Type B pancreatic cell (in vitro differentiated cells): ENCODE measurements at regions not wholly inside any gene's neighbourhood (a gene's known extent, or its start where the extent isn't known, plus 50 kb on each side); places are given as distances from the start of the nearest gene placed in this dataset.

Experiments used
- DNase-seq: peaks from one replicate; pipeline ENCODE4 v3.0.0; 2021; ENCODE audit warnings: mixed read lengths; ENCODE audit not compliant: unreplicated experiment; ENCODE audit errors: extremely low spot score
- H3K27ac Mint-ChIP-seq: 2 replicates; pipeline ENCODE4 v1.8.0; 2021; ENCODE audit warnings: mild to moderate bottlenecking, mixed read lengths
- H3K27me3 Mint-ChIP-seq: 2 replicates; pipeline ENCODE4 v1.8.0; 2021; ENCODE audit warnings: mixed read lengths
- H3K36me3 Mint-ChIP-seq: 2 replicates; pipeline ENCODE4 v1.8.0; 2021; ENCODE audit warnings: mixed read lengths
- H3K4me1 Mint-ChIP-seq: one replicate; pipeline ENCODE4 v1.8.0; 2021; ENCODE audit warnings: mixed read lengths; ENCODE audit not compliant: unreplicated experiment
- H3K4me3 Mint-ChIP-seq: 2 replicates; pipeline ENCODE4 v1.8.0; 2021; ENCODE audit warnings: mild to moderate bottlenecking, mixed read lengths
- H3K9me3 Mint-ChIP-seq: 2 replicates; pipeline ENCODE4 v1.8.0; 2021; ENCODE audit warnings: mixed read lengths
- TF ChIP-seq, protein P1 (sequence below): fragments of 200-600 bp; sonication (generic); conservative IDR thresholded peaks from 2 replicates; pipeline ENCODE4 v1.5.0; 2021; ENCODE audit warnings: antibody characterized with exemption, mild to moderate bottlenecking

DNA sequence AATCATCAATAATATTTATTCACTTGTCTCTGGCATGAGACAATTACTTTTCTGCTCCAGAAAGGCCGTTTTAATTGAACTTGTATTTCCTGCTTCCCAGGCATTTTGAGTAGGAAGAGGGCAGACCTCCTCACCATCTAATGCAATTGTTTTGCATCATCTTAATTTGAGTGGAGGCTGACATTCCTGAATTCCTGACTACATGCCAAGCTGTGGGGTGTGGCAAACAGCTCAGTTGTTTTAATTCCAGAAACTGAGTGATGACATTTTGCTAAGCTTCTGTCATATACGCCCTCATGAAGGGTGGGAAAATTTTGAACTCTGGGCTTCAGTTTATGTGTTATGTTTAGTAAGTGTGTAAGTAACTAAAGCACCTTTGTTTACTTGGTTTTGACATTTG, 125.4 kb upstream of the USP25 start:
- TF ChIP-seq, protein P1, sequence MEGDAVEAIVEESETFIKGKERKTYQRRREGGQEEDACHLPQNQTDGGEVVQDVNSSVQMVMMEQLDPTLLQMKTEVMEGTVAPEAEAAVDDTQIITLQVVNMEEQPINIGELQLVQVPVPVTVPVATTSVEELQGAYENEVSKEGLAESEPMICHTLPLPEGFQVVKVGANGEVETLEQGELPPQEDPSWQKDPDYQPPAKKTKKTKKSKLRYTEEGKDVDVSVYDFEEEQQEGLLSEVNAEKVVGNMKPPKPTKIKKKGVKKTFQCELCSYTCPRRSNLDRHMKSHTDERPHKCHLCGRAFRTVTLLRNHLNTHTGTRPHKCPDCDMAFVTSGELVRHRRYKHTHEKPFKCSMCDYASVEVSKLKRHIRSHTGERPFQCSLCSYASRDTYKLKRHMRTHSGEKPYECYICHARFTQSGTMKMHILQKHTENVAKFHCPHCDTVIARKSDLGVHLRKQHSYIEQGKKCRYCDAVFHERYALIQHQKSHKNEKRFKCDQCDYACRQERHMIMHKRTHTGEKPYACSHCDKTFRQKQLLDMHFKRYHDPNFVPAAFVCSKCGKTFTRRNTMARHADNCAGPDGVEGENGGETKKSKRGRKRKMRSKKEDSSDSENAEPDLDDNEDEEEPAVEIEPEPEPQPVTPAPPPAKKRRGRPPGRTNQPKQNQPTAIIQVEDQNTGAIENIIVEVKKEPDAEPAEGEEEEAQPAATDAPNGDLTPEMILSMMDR: no peak
- H3K27ac Mint-ChIP-seq: peak overlapping the region; percentile 93

DNA sequence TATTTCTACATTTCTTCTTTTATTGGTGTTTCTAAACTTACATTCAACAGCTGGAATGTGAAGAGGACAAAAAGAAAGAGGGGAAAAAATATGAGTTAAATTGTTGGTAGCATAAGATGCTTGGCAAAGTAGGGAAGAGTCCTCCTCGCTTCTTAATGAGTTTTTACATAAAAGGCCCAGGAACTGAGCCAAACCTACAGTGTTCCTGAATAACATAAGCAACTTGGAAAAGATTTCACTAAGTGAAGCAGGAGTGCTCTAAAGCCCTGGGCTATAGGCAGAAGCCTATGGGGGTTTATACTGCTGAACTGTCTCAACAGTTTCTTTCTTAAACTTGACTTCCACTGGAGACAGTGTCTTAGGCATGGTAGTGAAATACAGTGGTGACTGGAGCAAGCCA, 115.0 kb upstream of the USP25 start:
- H3K4me3 Mint-ChIP-seq: no peak overlapping the region
- H3K27me3 Mint-ChIP-seq: no peaks in the 10 kb centered on the region
- H3K27ac Mint-ChIP-seq: no peak overlapping the region
- peaks cover 9% of the 10 kb centered on the region for H3K4me1 Mint-ChIP-seq
- peaks cover 14% of the 10 kb centered on the region for H3K9me3 Mint-ChIP-seq
- TF ChIP-seq, protein P1: no peak
- no peaks in the 10 kb centered on the region for H3K36me3 Mint-ChIP-seq
- no peak for DNase-seq

More for the DNA sequence above, 125.4 kb upstream of the USP25 start:
- peak overlapping the region; percentile 15 for H3K4me3 Mint-ChIP-seq
- H3K4me1 Mint-ChIP-seq: peaks cover 16% of the 10 kb centered on the region
- no peak for DNase-seq
- no peaks in the 10 kb centered on the region for H3K27me3 Mint-ChIP-seq
- H3K36me3 Mint-ChIP-seq: no peaks in the 10 kb centered on the region
- no peaks in the 10 kb centered on the region for H3K9me3 Mint-ChIP-seq

DNA sequence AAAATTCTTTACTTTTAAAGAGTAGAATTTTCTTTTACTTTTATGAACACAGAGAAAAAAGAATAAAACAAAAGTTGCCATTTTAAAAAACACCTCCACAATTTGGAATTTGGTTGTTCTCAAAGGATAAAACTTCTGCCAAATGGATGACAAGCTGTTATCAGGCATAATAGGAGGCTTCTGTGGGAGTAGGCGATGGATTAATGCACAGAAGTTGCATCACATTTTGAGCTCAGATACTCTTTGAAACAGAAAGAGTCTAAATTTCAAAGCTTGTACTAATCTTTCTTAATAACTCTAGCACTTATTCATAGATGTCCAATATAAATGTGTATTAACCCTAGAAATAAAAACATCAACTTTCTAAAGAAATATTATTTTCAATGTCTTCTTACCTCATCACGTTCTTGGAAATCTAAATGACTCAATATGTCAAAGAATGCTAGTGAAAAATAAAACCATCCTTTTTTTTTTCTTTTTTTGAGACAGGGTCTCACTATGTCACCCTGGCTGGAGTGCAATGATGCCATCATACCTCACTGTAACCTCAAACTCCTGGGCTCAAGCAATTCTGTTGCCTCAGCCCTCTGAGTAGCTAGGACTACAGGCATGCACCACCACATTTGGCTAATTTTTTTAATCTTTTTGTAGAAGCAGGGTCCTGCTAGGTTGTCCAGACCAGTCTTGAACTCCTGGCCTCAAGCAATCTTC, 112.8 kb upstream of the USP25 start:
- Mint-ChIP-seq H3K36me3 (no peaks in the 10 kb centered on the region), H3K27ac (no peak overlapping the region), H3K4me3 (no peak overlapping the region), H3K27me3 (no peaks in the 10 kb centered on the region), H3K4me1 (peaks cover 9% of the 10 kb centered on the region), H3K9me3 (peaks cover 11% of the 10 kb centered on the region)
- TF ChIP-seq, protein P1: no peak
- no peak for DNase-seq

DNA sequence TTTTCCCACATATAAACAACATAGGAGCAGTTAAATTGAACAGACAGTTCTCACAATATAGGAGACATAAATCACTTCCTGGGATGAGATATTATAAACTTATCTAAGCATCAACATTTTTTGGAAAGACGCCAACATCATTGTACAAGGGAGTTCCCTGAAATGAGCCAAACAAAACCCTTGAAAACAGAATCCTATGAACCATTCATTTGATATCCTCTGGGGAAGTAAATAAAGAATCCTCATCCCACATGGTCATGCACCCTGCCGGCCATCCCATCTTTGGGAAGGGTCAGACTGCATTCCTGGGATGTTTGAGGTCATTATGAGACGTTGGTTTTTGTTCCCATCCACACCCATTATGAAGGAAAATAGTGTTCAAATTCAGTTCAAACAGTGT, 111.8 kb upstream of the USP25 start:
- TF ChIP-seq, protein P1: no peak
- Mint-ChIP-seq H3K27ac (peak overlapping the region; percentile 42), H3K4me1 (peaks cover 9% of the 10 kb centered on the region), H3K36me3 (no peaks in the 10 kb centered on the region), H3K4me3 (peak overlapping the region; percentile 46), H3K27me3 (no peaks in the 10 kb centered on the region), H3K9me3 (peaks cover 4% of the 10 kb centered on the region)
- DNase-seq: no peak

DNA sequence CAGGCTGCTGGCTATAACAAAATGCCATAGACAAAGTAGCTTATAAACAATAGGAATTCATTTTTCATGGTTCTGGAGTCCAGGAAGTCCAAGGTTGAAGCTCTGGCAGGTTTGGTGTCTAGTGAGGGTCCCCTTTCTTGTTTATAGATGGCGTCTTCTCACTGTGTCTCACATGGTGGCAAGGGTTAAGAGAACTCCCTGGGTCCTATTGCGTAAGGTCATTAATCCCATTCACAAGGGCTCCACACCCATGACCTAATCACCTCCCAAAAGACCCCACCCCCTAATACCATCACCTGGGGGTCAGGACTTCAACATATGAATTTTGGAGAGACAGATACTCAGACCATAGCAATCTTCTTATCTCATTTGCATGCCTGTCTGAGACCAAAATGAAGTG, 108.9 kb upstream of the USP25 start:
- no peaks in the 10 kb centered on the region for H3K36me3 Mint-ChIP-seq
- DNase-seq: no peak
- no peaks in the 10 kb centered on the region for H3K27me3 Mint-ChIP-seq
- no peak overlapping the region for H3K4me3 Mint-ChIP-seq
- no peak overlapping the region for H3K27ac Mint-ChIP-seq
- TF ChIP-seq, protein P1: no peak
- H3K9me3 Mint-ChIP-seq: peaks cover 4% of the 10 kb centered on the region
- H3K4me1 Mint-ChIP-seq: peaks cover 9% of the 10 kb centered on the region

DNA sequence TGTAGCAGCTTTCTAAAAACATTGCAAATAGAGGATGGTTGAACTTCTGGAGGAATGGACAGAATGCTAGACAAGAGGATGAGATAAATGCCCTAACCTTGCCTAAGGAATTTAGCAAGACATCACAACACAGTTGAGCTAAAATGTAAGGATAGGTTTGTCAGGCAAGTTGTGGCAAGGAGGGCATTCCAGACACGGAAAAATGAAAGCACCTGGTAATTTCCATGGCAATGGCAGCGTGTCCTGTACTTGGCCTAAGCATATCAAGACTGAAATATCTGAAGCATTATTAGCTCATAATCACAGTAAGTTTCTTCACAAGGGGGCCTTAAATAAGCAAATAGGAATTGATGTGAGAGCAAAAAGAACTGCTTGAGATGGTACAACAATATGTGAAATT, 105.1 kb upstream of the USP25 start:
- DNase-seq: no peak
- no peaks in the 10 kb centered on the region for H3K9me3 Mint-ChIP-seq
- H3K36me3 Mint-ChIP-seq: no peaks in the 10 kb centered on the region
- peaks cover 5% of the 10 kb centered on the region for H3K4me1 Mint-ChIP-seq
- TF ChIP-seq, protein P1: no peak
- H3K27ac Mint-ChIP-seq: no peak overlapping the region
- H3K27me3 Mint-ChIP-seq: no peaks in the 10 kb centered on the region
- H3K4me3 Mint-ChIP-seq: no peak overlapping the region
